Activated T-cell treated with anti-CD3 and anti-CD28 coated beads, Interleukin-2, amount 50 U/mL, for 4 hours (primary cell): ENCODE measurements at regions not wholly inside any gene's neighbourhood (a gene's known extent, or its start where the extent isn't known, plus 50 kb on each side); places are given as distances from the start of the nearest gene placed in this dataset.

Experiments used
- ATAC-seq, 2 donors: fragments of 200-7000 bp; cut with Tn5 transposase; one replicate each; pipeline ENCODE4 v1.10.0; 2021
- DNase-seq: peaks from one replicate; pipeline ENCODE4 v3.0.0-alpha.2; 2020
- H3K27me3 Mint-ChIP-seq: one replicate; pipeline ENCODE4 v1.8.0; 2021; ENCODE audit warnings: low read depth, mixed read lengths
- H3K36me3 Mint-ChIP-seq: one replicate; pipeline ENCODE4 v1.8.0; 2022; ENCODE audit warnings: mixed read lengths; ENCODE audit not compliant: insufficient read depth
- H3K4me1 Mint-ChIP-seq: one replicate; pipeline ENCODE4 v1.8.0; 2021; ENCODE audit warnings: low read depth, mixed read lengths
- H3K4me3 Mint-ChIP-seq: one replicate; pipeline ENCODE4 v1.8.0; 2021; ENCODE audit warnings: mild to moderate bottlenecking, moderate library complexity, mixed read lengths
- H3K9me3 Mint-ChIP-seq: one replicate; pipeline ENCODE4 v1.8.0; 2021; ENCODE audit warnings: mixed read lengths

- no peak overlapping the region for H3K4me3 Mint-ChIP-seq
- ATAC-seq: no peak
Measured at GRCh38 chr6:156279261-156279969, 497.8 kb upstream of the ARID1B start.

GRCh38 chr6:156273065-156273711, 504.0 kb upstream of the ARID1B start:
- H3K4me3 Mint-ChIP-seq: no peak overlapping the region
- peaks cover 5% of the 10 kb centered on the region for H3K36me3 Mint-ChIP-seq
- no peak for ATAC-seq
- H3K4me1 Mint-ChIP-seq: peaks cover 20% of the 10 kb centered on the region
- H3K27me3 Mint-ChIP-seq: no peaks in the 10 kb centered on the region
- H3K9me3 Mint-ChIP-seq: peaks cover 5% of the 10 kb centered on the region
- DNase-seq: no peak

More at GRCh38 chr6:156279261-156279969, 497.8 kb upstream of the ARID1B start:
- peaks cover 5% of the 10 kb centered on the region for H3K36me3 Mint-ChIP-seq
- DNase-seq: no peak
- H3K9me3 Mint-ChIP-seq: peaks cover 5% of the 10 kb centered on the region
- H3K4me1 Mint-ChIP-seq: peaks cover 9% of the 10 kb centered on the region
- no peaks in the 10 kb centered on the region for H3K27me3 Mint-ChIP-seq

GRCh38 chr6:156269751-156270369, 507.3 kb upstream of the ARID1B start:
- ATAC-seq: peak; percentile 86 to 89
- Mint-ChIP-seq H3K27me3 (no peaks in the 10 kb centered on the region), H3K4me3 (peak overlapping the region; percentile 64), H3K36me3 (peaks cover 4% of the 10 kb centered on the region), H3K4me1 (peaks cover 20% of the 10 kb centered on the region), H3K9me3 (no peaks in the 10 kb centered on the region)
- peak; percentile 16 for DNase-seq

GRCh38 chr6:156268849-156269248, 508.3 kb upstream of the ARID1B start:
- peaks cover 20% of the 10 kb centered on the region for H3K4me1 Mint-ChIP-seq
- no peaks in the 10 kb centered on the region for H3K9me3 Mint-ChIP-seq
- peak overlapping the region; percentile 39 for H3K4me3 Mint-ChIP-seq
- DNase-seq (no peak), ATAC-seq (no peak)
- no peaks in the 10 kb centered on the region for H3K27me3 Mint-ChIP-seq
- peaks cover 5% of the 10 kb centered on the region for H3K36me3 Mint-ChIP-seq

- peaks cover 10% of the 10 kb centered on the region for H3K36me3 Mint-ChIP-seq
- ATAC-seq (no peak), DNase-seq (no peak)
- H3K27me3 Mint-ChIP-seq: no peaks in the 10 kb centered on the region
- no peak overlapping the region for H3K4me3 Mint-ChIP-seq
- no peaks in the 10 kb centered on the region for H3K4me1 Mint-ChIP-seq
- H3K9me3 Mint-ChIP-seq: no peaks in the 10 kb centered on the region
Measured at GRCh38 chr6:156262014-156262413, 515.2 kb upstream of the ARID1B start.

- Mint-ChIP-seq H3K4me1 (peaks cover 2% of the 10 kb centered on the region), H3K27me3 (no peaks in the 10 kb centered on the region), H3K9me3 (no peaks in the 10 kb centered on the region), H3K4me3 (no peak overlapping the region), H3K36me3 (peaks cover 9% of the 10 kb centered on the region)
- DNase-seq: no peak
- no peak for ATAC-seq
Measured at GRCh38 chr6:156260815-156261214, 516.4 kb upstream of the ARID1B start.

GRCh38 chr6:156258981-156259380, 518.2 kb upstream of the ARID1B start:
- no peak for DNase-seq
- peaks cover 2% of the 10 kb centered on the region for H3K4me1 Mint-ChIP-seq
- H3K36me3 Mint-ChIP-seq: peaks cover 5% of the 10 kb centered on the region
- ATAC-seq: no peak
- H3K27me3 Mint-ChIP-seq: no peaks in the 10 kb centered on the region
- H3K4me3 Mint-ChIP-seq: no peak overlapping the region
- H3K9me3 Mint-ChIP-seq: no peaks in the 10 kb centered on the region

- H3K36me3 Mint-ChIP-seq: peaks cover 8% of the 10 kb centered on the region
- DNase-seq (no peak), ATAC-seq (peak; percentile 73 to 90)
- no peak overlapping the region for H3K4me3 Mint-ChIP-seq
- no peaks in the 10 kb centered on the region for H3K27me3 Mint-ChIP-seq
- H3K4me1 Mint-ChIP-seq: peaks cover 2% of the 10 kb centered on the region
- peaks cover 3% of the 10 kb centered on the region for H3K9me3 Mint-ChIP-seq
Measured at GRCh38 chr6:156256161-156256560, 521.0 kb upstream of the ARID1B start.

GRCh38 chr6:156254240-156254639, 522.9 kb upstream of the ARID1B start:
- H3K4me3 Mint-ChIP-seq: no peak overlapping the region
- ATAC-seq (no peak), DNase-seq (no peak)
- H3K9me3 Mint-ChIP-seq: peaks cover 7% of the 10 kb centered on the region
- no peaks in the 10 kb centered on the region for H3K27me3 Mint-ChIP-seq
- H3K36me3 Mint-ChIP-seq: peaks cover 7% of the 10 kb centered on the region
- peaks cover 12% of the 10 kb centered on the region for H3K4me1 Mint-ChIP-seq

- Mint-ChIP-seq H3K4me1 (peaks cover 10% of the 10 kb centered on the region), H3K4me3 (no peak overlapping the region), H3K36me3 (peaks cover 5% of the 10 kb centered on the region), H3K9me3 (peaks cover 7% of the 10 kb centered on the region), H3K27me3 (no peaks in the 10 kb centered on the region)
- no peak for DNase-seq
- ATAC-seq: peak; percentile 91 to 94
Measured at GRCh38 chr6:156250593-156250992, 526.6 kb upstream of the ARID1B start.

GRCh38 chr6:156242206-156242605, 535.0 kb upstream of the ARID1B start:
- Mint-ChIP-seq H3K36me3 (peaks cover 5% of the 10 kb centered on the region), H3K9me3 (no peaks in the 10 kb centered on the region), H3K4me3 (no peak overlapping the region), H3K4me1 (no peaks in the 10 kb centered on the region), H3K27me3 (no peaks in the 10 kb centered on the region)
- DNase-seq: no peak
- ATAC-seq: no peak

GRCh38 chr6:156231026-156231765, 546.0 kb upstream of the ARID1B start:
- Mint-ChIP-seq H3K9me3 (peaks cover 2% of the 10 kb centered on the region), H3K36me3 (peaks cover 2% of the 10 kb centered on the region), H3K4me3 (no peak overlapping the region), H3K4me1 (peaks cover 1% of the 10 kb centered on the region), H3K27me3 (peaks cover 1% of the 10 kb centered on the region)
- ATAC-seq: no peak
- no peak for DNase-seq

- Mint-ChIP-seq H3K4me1 (no peaks in the 10 kb centered on the region), H3K36me3 (no peaks in the 10 kb centered on the region), H3K4me3 (no peak overlapping the region), H3K9me3 (peaks cover 7% of the 10 kb centered on the region), H3K27me3 (no peaks in the 10 kb centered on the region)
- ATAC-seq (no peak), DNase-seq (no peak)
Measured at GRCh38 chr6:156219973-156220372, 557.2 kb upstream of the ARID1B start.

- Mint-ChIP-seq H3K36me3 (peaks cover 4% of the 10 kb centered on the region), H3K9me3 (peaks cover 37% of the 10 kb centered on the region), H3K4me1 (no peaks in the 10 kb centered on the region)
Measured at GRCh38 chr6:156205678-156206077, 571.5 kb upstream of the ARID1B start.

More at GRCh38 chr6:156205678-156206077, 571.5 kb upstream of the ARID1B start:
- Mint-ChIP-seq H3K27me3 (no peaks in the 10 kb centered on the region), H3K4me3 (no peak overlapping the region)
- ATAC-seq (no peak), DNase-seq (no peak)
